Left ventricle myocardium inferior (tissue), 1 donor: ENCODE measurements at regions not wholly inside any gene's neighbourhood (a gene's known extent, or its start where the extent isn't known, plus 50 kb on each side); places are given as distances from the start of the nearest gene placed in this dataset.
"Not testable (repeated sequence)": the region's sequence is repeated elsewhere in the genome, so short reads cannot be mapped to it uniquely, and the experiment has no call there.

Source experiments
- DNase-seq: peaks from one replicate; pipeline ENCODE4 v3.0.0-alpha.2; 2020
- H3K27ac ChIP-seq: fragments of 200-600 bp; replicated peaks from 2 replicates; pipeline ENCODE4 v1.8.0; 2021
- H3K27me3 ChIP-seq: fragments of 200-600 bp; 2 replicates; pipeline ENCODE4 v1.8.0; 2021; ENCODE audit warnings: low read depth
- H3K36me3 ChIP-seq: fragments of 200-600 bp; 2 replicates; pipeline ENCODE4 v1.8.0; 2021
- H3K4me1 ChIP-seq: fragments of 200-600 bp; 2 replicates; pipeline ENCODE4 v1.8.0; 2021
- H3K4me3 ChIP-seq: fragments of 200-600 bp; 2 replicates; pipeline ENCODE4 v1.8.0; 2021; ENCODE audit warnings: mild to moderate bottlenecking, moderate library complexity
- H3K9me3 ChIP-seq: fragments of 200-600 bp; replicated peaks from 2 replicates; pipeline ENCODE4 v1.8.0; 2021
- intact Hi-C: fragments of 100-400 bp; cut with micrococcal nuclease; formaldehyde crosslinking; loops from one replicate; pipeline ENCODE4 v1.11.0; 2022
- TF ChIP-seq, protein P1 (sequence below): fragments of 200-600 bp; IDR thresholded peaks from 2 replicates; pipeline ENCODE4 v1.8.0; 2021; ENCODE audit warnings: antibody characterized with exemption, mild to moderate bottlenecking, borderline replicate concordance
- donor health status: DM: no; HTN: yes; CAD: no; lungs with severe emphysema.

DNA sequence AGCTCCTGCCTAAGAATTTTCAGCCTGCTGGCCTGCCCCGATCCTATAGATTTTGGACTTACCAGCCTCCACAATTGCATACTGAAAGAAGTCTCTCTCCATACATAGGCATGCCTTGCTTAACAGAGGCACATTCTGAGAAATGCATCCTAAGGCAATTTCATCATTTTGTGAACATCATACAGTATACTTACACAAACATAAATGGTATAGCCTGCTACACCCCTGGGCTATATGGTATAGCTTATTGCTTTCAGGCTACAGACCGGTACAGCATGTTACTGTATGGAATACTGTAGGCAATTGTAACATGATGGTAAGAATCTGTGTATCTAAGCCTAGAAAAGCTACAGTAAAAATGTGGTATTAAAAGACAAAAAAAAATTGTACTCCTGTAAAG is 174.7 kb downstream of the NRIP1 start:
- Histone ChIP-seq H3K4me3 (no peak overlapping the region), H3K4me1 (peaks cover 12% of the 10 kb centered on the region), H3K9me3 (no peaks in the 10 kb centered on the region), H3K36me3 (no peaks in the 10 kb centered on the region), H3K27ac (no peak overlapping the region), H3K27me3 (no peaks in the 10 kb centered on the region)
- intact Hi-C loops = no loop called here
- no peak for DNase-seq
- TF ChIP-seq, protein P1, sequence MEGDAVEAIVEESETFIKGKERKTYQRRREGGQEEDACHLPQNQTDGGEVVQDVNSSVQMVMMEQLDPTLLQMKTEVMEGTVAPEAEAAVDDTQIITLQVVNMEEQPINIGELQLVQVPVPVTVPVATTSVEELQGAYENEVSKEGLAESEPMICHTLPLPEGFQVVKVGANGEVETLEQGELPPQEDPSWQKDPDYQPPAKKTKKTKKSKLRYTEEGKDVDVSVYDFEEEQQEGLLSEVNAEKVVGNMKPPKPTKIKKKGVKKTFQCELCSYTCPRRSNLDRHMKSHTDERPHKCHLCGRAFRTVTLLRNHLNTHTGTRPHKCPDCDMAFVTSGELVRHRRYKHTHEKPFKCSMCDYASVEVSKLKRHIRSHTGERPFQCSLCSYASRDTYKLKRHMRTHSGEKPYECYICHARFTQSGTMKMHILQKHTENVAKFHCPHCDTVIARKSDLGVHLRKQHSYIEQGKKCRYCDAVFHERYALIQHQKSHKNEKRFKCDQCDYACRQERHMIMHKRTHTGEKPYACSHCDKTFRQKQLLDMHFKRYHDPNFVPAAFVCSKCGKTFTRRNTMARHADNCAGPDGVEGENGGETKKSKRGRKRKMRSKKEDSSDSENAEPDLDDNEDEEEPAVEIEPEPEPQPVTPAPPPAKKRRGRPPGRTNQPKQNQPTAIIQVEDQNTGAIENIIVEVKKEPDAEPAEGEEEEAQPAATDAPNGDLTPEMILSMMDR = no peak

DNA sequence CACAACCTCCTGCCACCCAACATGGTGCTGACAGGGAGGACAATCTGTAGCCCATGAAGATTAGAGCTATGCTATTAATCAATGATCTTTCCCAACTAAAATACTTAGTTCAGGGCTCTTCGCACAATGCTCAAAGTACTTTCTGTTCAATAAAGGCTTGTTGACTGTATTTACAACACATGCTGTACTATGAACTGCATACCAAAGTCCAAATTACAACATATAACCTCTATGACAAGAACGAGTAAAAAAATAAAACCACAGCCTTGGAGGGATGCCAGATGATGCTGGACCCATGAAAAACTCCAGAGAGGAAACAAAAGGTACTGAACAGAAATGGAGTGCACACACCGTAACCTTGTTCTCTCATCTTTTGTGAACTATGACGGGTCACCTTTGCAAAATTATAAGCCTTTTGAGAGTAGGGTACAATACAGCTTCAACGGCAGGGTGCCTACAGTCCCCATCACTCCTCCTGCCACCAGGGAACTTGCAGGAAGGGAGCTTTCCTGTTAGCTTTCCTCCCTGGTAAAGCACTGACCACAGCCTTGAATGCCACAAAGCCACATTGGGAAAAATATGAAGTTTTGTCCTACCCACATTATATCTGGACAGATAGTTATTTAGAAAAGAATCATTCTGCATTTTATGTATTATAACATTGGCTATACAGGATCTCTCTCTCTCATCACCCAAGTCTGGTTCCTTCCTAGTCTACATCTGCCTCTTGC is 175.6 kb downstream of the NRIP1 start:
- Histone ChIP-seq H3K36me3 (no peaks in the 10 kb centered on the region), H3K9me3 (no peaks in the 10 kb centered on the region), H3K4me1 (peaks cover 12% of the 10 kb centered on the region), H3K27me3 (no peaks in the 10 kb centered on the region), H3K4me3 (no peak overlapping the region), H3K27ac (no peak overlapping the region)
- DNase-seq = no peak
- intact Hi-C loops = no loop called here
- TF ChIP-seq, protein P1 = no peak

DNA sequence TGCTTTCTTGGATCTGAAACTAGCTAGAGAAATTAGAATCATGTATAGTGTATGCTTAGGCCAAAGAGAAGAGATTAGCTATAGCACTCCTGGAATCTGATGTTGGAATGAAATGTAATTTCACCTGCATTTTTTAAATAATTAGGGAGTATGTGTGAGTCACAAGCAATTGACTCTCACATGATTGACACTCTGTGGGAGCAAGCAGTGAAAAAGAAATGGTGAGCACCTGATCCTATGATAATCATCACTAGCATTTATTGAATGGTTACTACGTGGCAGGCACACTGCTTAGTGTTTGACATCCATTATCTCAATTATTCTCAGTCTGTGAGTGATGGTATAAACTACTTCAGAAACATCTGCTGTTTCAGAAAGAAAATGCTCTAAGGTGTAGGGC is 176.6 kb downstream of the NRIP1 start:
- Histone ChIP-seq H3K4me1 (peaks cover 12% of the 10 kb centered on the region), H3K9me3 (no peaks in the 10 kb centered on the region), H3K27me3 (no peaks in the 10 kb centered on the region), H3K36me3 (no peaks in the 10 kb centered on the region), H3K4me3 (no peak overlapping the region), H3K27ac (peak overlapping the region; percentile 48)
- intact Hi-C loops = no loop called here
- TF ChIP-seq, protein P1 = no peak
- DNase-seq = no peak

DNA sequence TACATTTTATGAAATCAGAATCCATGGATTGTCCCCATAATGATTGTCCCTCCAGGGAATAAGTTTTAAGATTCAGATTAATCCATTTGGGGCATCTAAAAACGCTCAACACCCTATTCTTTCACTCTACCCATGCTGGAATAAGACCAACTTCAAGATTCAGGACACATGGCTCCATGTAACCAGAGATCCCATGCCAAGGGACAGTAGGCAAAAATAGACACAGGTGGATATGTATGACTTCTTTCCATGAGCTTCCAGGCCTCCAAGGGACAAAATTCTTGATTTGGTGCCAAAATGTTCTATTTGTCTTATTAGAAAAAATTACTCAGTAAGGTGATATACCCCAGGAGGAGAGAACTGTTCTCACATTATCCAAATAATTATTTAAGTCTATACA is 178.8 kb downstream of the NRIP1 start:
- no peaks in the 10 kb centered on the region for H3K36me3 ChIP-seq
- H3K9me3 ChIP-seq = no peaks in the 10 kb centered on the region
- peaks cover 12% of the 10 kb centered on the region for H3K4me1 ChIP-seq
- no peak overlapping the region for H3K27ac ChIP-seq
- TF ChIP-seq, protein P1 = no peak
- H3K4me3 ChIP-seq = no peak overlapping the region
- no peak for DNase-seq
- H3K27me3 ChIP-seq = no peaks in the 10 kb centered on the region
- intact Hi-C loops = no loop called here

DNA sequence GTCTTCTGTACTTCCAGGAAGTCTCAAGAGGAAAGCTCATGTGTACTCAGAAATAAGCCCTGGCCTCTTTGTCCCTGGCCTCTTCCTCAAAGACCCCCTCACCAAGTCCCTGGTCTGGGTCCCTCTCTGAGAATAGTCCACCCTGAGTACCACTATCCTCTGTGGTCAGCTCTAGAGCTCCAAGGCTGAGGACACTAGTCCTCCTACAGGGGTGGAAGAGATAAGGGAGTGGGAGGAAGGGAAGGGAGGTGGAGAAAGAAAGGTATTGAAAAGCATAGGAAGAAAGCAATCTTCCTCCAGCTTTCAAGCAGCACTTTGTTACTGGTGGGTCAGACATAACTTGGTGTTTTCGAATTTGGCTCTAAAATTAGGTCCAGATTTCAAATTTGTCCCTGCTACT is 181.4 kb downstream of the NRIP1 start:
- H3K27me3 ChIP-seq = no peaks in the 10 kb centered on the region
- no peak overlapping the region for H3K4me3 ChIP-seq
- intact Hi-C loops = no loop called here

DNA sequence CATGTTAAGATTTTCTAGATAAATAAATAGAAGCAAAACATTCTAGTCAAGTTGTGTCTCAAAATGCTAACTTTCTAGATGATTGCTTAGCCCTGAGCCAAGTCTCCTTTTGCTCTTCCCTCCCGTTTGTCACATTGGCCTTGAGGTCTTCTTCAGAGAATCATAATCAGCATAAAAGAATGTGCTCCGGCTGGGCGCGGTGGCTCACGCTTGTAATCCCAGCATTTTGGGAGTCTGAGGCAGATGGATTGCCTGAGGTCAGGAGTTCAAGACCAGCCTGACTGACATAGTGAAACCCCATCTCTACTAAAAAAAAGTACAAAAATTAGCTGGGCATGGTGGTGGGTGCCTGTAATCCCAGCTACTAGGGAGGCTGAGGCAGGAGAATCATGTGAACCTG is 182.3 kb downstream of the NRIP1 start:
- H3K36me3 ChIP-seq, H3K27ac ChIP-seq, H3K4me3 ChIP-seq, DNase-seq, H3K9me3 ChIP-seq, intact Hi-C loops, H3K27me3 ChIP-seq: not testable (repeated sequence)
- peaks cover 27% of the 10 kb centered on the region for H3K4me1 ChIP-seq

More for the DNA sequence above, 181.4 kb downstream of the NRIP1 start:
- Histone ChIP-seq H3K27ac (no peak overlapping the region), H3K36me3 (no peaks in the 10 kb centered on the region), H3K9me3 (no peaks in the 10 kb centered on the region), H3K4me1 (peaks cover 22% of the 10 kb centered on the region)
- DNase-seq = no peak
- TF ChIP-seq, protein P1 = no peak
